GM19240 (cell line): ENCODE measurements at regions not wholly inside any gene's neighbourhood (a gene's known extent, or its start where the extent isn't known, plus 50 kb on each side); places are given as distances from the start of the nearest gene placed in this dataset.
"Not testable (repeated sequence)": the region's sequence is repeated elsewhere in the genome, so short reads cannot be mapped to it uniquely, and the experiment has no call there.

Experiments
- DNase-seq: peaks from one replicate; pipeline ENCODE4 v3.0.0; 2011; ENCODE audit warnings: low spot score; ENCODE audit not compliant: insufficient read length

DNA sequence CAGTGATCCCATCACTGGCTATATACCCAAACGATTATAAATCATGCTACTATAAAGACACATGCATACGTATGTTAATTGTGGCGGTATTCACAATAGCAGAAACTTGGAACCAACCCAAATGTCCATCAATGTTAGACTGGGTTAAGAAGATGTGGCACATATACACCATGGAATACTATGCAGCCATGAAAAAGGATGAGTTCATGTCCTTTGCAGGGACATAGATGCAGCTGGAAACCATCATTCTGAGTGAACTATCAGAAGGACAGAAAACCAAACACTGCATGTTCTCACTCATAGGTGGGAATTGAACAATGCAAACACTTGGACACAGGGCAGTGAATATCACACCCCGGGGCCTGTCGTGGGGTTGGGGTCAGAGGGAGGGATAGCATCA, 1335.4 kb downstream of the EPHA7 start:
- DNase-seq, result not testable (repeated sequence)

DNA sequence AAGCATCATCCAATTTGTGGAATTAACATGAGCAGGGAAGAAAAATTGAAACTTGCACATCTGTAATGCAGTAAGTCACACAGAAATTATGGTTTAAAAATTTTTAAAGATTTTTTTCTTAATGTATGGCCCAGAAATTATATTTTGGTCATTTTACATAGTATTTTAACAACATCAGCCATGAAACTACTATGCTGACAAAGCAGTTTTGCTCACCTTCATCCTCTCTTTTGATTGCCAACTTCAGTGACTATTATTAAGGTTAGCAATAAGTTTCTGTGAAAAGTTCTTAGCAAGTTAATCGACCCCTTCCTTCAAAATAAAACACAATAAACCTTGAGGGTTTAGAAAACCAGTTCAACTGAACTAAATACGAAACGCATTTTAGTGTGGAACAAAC, 1347.0 kb downstream of the EPHA7 start:
- DNase-seq, result no peak

DNA sequence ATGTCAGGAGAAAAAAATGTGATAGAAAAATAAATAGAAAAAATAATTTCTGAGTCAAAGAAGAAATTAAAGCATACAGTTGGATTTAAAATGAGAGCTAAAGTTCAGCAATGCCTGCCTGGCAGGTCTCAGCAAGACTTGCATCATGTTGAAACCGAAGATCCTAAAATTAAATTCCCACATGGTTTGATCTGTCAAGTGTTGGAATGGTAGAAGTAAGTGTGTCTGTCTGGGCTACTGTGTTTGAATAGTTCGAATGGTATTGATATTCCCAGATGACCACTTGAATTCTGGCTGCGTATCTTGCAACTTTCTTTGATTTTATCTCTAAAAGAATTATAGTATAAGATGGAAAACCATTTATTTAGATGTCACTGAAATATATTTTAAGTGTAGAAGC, 1349.6 kb downstream of the EPHA7 start:
- no peak for DNase-seq

DNA sequence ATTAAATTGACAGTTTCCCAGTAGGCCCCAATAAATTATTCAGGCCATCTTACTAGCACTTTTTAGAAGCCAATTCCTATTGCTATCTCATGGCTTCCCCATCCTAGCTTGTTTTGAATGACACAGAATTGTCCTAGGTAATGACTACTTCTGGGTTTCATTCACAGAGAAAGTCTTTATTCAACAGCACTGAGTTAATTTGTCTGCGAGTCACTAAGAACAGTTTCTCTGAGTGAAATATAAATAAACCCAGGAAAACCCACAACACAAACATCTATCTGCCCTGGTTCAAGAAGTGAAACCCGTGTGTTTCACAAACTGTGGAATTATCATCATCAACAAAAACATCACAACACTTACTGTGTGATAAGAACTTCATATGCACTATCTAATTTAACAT, 1366.8 kb downstream of the EPHA7 start:
- no peak for DNase-seq

DNA sequence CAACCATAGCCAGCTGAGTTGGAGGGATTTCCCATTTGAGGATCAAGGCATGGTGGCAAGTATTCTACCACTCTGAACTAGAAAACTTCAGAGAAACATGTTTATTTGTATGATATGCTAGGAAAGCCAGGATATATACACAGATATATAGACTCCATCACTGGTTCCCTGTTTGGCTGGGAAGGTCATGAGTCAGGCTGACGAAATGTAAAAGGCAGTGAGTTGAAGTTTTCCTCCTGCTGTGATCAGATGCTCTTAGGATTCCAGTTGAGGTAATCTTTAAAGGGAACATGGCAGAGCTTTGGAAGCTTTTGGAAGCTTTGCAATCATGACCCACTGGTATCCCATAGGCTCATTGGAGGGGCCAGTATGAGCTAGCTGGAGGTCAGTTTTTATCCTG, 1369.1 kb downstream of the EPHA7 start:
- DNase-seq, result no peak

DNA sequence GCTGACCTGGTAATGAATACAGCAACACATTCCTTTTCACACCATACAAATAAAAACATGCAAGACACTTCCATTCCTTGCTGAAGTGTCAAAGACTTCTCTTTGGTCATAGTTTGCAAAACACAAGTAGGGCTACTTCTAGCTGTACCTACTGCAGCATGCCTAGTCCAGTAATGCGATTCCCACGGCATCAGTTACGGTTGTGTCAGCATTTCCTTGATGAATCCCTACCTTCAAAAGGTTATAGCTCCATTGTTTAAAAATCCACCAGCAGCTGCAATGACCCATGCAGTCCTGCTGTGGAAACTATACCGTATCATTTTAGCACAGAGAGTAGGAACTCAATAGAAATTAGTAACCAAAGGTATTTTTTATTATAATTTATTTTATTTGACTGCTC, 1371.5 kb downstream of the EPHA7 start:
- no peak for DNase-seq

DNA sequence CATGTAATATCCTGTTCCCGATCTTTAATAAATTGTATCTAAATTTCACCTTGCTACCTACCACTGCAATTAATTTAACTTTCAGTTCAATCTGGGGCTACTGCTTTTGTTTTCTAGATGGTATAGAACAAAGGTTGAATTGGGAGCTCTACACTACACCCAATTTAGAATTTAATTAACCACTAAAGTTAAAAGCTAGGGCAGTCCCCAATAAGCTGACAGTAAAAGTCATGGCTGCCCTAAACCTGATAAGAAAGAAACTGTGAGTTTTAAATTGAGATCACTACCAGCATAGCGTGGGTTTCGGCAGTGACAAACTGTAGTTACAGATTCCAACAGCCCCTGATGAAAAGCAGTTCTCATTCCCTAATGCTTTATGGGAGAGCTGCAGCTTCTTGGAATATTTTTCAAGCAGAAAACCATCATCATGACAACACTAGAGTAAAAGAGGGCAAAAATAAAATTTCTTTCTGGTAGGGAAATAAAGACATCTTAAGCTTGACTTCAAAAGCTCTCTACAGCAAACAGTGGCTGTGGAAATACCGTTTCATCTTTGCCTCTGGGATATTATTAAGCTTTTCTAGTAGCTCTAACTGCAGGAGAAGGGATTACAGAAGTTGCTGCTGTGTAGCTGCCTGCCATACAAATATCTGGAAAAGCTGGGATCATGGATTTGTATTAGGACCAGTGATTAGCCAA, 1372.1 kb downstream of the EPHA7 start:
- no peak for DNase-seq

DNA sequence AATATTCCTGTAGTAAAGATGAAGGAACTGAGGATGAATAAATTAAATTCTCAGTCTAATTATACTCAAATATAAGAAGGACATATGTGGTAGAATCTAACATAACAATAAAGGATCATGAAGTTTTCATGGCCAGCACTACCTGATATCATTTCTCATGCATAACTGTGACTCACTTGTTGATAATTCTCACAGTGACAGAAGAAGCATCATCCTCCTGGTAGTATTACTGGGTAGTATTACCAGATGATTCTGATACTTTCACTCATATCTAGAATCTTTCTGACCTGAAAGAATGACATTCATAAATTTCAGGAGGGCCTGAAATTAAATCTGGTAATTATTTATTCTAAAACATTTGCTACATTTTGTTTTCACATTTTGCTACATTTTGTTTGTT, 1375.0 kb downstream of the EPHA7 start:
- no peak for DNase-seq

DNA sequence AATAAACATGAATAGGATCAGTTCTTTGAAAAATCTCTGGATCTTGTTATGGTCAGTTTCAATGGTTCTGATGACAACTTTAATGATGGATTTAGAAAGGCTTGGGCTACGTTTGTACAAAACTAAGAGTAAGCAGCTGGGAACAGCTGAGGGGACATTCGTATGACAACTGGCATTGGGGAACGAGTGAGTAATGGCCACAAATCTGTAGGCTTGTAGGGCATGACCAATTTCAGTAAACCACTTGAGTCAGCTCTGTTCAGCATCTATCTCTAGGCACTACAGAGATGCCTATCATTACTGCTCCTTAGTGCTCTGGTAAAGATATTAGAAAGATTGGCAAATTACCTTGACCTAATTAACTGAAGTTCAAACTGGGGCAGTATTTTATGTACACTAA, 1375.6 kb downstream of the EPHA7 start:
- DNase-seq, result no peak

DNA sequence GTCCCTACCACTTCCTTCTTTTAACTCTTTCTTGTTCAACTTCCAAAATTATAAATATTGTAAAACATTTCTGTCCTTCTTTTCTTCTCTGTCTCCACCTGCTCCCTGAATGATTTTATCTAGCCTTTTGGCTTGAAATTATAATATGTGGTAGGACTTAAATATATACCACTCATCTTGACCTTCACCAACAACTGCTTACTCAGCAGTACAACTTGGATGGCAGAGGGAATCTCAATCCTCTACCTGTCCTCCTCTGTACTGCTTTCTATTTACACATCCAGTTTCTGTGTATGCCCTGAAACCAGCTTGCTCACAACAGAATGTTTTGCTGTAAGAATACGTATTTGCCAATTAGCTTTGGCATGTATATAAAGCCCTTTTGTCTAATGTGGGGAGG, 1392.5 kb downstream of the EPHA7 start:
- DNase-seq, result no peak

DNA sequence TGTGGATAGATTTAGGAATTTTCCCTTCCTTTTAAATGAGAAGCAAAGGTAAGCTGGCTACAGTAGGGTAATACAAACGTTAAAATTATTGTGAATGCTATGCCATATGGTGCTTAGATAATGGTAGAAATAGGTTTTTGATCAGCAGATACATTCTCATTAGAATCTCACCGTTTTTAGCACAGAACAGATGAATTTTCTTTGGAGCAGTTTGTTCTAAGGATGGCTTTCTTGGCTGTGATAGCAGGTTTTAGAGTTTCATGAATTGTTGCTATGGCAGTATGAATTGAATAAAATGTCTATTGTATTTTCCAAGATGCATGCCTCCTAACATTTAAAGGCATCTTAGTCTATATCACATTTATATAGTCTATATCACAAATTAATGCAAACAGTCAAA, 1394.5 kb downstream of the EPHA7 start:
- DNase-seq, result no peak

DNA sequence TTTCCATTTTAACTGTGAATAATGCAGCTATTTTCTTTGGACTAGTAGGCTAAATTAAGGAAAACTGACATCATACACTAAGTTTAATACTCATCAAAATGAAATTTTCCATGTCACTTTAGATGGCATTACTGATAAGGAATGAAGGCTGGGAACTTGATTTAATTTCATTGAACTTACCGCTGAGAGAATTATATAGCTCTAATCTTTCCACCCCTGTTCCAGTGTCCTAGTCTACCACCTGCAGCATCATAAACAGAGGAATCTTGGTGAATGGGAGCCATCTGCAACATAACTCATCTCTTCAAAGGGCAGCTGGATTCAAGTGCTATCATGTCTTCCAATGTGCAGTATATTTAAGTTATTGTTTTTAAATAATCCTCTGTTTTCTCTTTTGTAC, 1395.2 kb downstream of the EPHA7 start:
- no peak for DNase-seq

DNA sequence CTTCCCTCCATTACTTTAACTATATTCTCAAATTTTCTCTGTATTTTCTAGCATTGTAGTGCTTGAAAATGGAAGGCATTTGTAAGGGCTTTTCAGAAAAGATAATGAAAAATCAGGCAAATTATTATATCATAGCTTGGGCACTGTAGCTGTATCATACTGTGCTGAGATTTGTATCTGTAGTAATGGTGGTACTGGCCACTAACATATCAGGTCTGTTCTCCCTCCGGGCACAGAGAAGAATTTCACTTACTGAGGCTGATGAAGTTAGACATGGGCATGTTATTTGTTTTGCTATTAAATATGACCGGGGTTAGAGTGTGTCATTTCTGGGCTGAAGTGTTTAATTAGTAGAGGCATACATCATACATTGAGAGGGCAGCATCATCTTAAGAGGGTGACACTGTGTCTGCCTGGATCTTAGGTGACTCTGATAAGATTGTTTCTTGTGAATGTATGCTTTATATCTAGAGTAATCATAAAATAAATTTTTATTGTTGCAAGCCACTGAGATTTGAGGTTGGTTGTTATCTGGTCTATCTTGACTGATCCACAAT, 1395.9 kb downstream of the EPHA7 start:
- no peak for DNase-seq

DNA sequence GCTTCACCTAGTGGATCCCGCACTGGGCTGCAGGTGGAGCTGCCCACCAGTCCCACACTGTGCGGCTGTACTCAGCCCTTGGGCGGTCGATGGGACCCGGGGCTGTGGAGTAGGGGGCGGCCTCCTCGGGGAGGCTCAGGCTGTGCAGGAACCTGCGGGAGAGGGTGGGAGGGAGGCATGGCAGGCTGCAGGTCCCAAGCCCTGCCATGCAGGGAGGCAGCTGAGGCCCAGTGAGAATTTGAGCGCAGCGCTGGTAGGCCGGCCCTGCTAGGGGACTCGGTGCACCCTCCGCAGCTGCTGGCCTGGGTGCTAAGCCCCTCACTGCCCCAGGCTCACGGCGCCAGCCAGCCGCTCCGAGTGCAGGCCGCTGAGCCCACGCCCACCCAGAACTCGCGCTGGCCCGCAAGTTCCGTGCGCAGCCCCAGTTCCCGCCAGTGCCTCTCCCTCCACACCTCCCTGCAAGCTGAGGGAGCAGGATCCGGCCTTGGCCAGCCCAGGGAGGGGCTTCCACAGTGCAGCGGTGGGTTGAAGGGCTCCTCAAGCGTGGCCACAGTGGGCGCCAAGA, 1407.6 kb downstream of the EPHA7 start:
- no peak for DNase-seq

DNA sequence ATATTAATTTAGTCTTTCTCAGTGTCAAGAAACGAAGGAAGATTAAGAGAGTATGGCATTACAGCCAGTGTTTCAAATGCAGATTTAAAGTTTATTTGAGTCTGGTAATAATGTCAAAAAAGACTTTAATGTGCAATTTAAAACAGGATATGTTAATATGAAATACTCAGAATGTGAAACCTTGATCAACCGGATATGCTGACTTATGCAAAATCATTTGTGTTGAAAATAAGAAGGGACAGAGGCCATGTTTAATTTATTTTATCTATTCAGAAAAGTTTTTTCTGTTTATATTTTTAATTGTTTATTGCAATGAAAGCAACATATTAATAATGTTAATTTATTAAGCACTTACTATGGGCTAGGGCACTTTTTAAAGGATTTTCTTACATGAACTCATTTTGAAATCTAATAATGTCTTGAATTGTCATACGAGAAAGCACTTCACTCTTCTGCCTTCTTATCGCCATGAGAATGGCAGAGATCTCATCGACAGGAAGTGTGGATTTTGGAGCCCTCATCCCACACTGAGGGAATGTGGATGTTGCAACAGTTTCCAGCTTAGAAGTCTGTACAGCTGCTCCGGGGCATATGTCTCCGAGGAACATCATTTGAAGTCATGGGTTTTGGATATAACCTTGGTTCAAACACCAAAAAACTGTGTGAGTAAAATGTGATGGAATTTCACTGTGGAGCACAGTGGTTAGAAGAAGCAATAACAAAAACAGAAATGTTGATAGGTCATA, 1410.4 kb downstream of the EPHA7 start:
- no peak for DNase-seq

DNA sequence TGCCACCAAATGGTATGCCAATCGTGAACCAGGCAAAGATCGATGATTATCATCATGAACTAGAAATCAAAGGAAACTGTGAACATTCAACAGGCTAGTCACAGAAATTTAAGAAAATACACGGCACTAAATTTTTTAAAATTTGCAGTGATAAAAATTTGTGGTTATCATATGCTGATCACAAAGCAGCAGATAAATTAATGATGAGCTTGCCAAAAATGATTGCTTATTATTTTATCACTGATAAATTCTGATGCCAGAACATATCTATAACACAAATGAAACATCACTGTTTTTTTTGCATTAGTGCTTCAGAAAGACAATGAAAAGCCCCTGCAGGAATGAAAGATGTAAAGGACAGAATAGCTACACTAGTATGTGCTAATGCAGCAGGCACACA, 1413.2 kb upstream of the MAP3K7 start:
- no peak for DNase-seq

DNA sequence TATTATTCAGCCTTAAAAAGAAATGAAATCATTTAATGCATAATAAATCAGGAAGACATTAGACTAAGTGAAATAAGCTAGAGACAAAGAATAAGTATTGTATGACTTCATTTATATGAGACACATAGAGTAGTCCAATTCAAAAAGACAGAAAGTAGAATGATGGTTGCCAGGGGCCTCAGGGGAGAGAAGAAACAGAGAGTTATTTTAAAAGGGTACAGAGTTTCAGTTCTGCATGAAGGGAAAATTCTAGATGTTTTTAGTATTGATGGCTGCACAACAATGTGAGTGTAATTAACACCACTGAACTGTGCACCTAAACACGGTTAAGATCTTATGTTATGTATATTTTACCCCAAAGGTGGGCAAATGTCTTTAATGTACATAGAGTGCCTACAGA, 1407.9 kb upstream of the MAP3K7 start:
- no peak for DNase-seq

DNA sequence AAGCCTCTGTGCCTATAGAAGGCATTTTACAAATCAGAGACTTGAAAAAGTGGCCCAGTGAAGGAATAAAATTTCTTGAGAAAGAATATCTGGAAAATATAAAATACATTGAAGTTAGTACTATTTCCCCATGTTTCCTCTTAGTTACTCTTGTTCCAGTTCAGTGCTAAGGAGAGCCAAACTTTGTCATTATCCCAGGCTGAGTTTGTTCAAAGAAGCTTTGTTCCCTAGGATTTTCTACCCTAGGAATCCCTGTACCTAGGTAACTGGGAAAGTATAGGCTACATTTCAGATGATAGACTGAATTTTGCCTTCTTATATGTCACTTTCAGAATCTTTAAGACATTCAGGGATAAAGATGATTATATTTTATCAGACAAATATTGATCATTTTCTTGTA, 1395.7 kb upstream of the MAP3K7 start:
- no peak for DNase-seq

DNA sequence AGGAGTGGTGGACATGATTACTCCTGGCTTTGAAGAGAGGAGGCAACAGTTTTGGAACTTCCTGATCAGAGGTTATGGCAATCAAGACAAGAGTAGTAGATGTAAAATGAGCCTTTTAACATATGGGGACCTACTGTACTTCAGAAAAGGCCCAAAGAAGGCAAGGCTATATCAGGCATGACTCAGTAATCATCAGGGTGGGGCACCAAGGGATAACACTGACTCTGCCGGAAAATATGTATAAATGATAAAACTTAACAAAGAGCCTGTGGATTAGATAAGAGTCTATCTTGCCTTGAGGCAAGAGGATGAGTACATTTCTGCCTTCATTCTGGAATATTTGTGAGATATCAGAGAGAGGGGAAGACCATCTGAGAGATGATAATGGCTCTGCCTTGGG, 1389.9 kb upstream of the MAP3K7 start:
- DNase-seq, result no peak

DNA sequence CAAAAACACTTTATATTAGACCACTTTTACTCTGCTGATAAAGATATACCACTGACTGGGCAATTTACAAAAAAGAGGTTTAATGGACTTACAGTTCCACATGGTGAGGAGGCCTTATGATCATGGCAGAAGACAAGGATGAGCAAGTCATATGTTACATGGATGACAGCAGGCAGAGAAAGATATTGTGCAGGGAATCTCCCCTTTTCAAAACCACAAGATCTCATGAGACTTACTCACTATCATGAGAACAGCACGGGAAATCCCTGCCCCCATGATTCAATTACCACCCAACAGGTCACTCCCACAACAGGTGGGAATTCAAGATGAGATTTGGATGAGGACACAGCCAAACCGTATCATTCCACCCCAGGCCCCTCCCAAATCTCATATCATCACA, 1383.8 kb upstream of the MAP3K7 start:
- DNase-seq, result no peak

DNA sequence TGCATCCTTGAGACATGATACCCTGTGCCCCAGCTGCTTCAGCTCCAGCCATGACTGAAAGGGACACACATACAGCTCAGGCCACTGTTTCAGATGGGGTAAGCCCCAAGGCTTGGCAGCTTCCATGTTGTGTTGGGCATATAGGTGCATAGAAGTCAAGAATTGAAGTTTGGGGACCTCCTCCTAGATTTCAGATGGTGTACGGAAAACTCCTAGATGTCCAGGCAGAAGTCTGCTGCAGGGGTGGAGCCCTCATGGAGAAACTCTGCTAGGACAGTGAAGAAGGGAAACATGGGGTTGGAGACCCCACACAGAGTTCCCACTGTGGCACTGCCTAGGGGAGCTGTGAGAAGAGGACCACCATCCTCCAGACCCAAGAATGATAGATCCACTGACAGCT, 1379.0 kb upstream of the MAP3K7 start:
- no peak for DNase-seq

DNA sequence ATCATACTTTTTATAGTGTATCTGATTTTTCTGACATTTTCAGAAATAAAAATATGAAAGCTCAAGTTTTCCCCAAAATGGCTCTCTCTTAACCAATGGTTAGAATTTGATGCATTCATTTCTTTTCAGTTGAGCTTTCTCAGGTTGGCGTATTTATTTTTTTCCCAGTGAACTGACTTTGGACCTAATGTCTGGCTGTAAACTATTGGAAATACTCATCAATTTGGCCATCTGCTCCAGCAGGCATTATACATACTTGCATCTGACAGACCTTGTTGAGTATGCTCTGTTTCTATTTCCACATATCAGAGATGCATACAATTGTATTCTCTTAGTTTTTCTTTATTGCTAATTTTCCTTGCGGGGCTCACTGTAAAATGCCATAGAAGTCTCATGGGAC, 1374.8 kb upstream of the MAP3K7 start:
- no peak for DNase-seq

DNA sequence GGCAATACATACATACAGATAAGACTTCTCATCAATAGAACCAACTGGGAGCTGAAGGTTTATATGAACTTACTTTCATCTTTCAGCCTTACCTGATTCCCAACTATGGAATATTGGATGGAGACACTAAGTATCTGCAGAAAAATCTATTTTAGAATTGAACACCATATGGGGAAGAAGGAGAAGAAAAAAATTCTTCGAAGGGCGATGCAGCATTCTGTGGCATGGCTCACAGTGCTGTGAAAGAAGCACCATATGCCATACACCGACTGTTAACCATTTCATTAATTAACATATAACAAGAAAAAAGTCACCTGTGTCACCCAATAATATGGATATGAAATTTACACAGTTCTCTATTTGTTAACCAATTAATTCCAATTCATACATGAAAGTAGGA, 1374.4 kb upstream of the MAP3K7 start:
- no peak for DNase-seq
